ENCODE measurements at regions not wholly inside any gene's neighbourhood (a gene's known extent, or its start where the extent isn't known, plus 50 kb on each side); places are given as distances from the start of the nearest gene placed in this dataset.

DNA sequence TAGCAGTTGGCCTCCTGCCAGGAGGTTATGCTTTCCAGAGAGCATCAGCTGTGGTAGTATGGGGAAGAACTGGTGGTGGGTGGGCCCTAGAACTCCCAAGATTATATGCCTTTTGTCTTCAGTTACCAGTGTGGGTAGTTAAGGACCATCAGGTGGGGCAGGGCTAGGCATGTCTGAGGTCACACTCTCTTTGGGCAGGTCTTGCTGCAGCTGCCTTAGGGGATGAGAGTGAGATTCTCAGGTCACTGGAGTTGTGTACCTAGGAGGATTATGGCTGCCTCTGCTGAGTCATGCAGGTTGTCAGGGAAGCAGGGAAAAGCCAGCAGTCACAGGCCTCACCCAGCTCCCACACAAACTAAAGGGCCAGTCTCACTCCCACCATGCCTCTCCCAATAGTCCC is 172.9 kb upstream of the GYPA start:
- no peak for TF ChIP-seq EGR1 (IDR thresholded peaks at IDR 0.05)

DNA sequence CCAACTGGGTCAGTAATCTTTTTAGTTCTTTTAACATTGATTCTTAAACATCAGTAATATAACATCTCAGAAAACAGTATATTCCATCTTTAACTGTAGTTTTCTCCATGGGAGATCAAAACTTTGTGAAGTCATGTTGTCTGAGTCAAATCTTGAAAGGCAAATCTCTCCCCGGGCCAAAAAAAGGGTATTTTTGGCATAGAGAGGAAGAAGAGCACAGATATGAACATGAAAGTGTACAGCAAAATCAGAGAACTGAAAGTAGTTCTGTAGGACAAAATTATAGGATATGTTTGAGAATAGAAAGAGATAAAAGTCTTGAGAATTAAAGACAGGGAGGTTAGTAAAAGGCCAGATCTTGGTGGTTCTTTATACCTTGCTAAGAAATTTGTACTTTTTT is 176.4 kb upstream of the GYPA start:
- no peak for TF ChIP-seq REST (IDR thresholded peaks at IDR 0.05; ENCODE audit: low read depth)
- no peak for TF ChIP-seq ZBTB7A (IDR thresholded peaks at IDR 0.05; ENCODE audit: low read depth)
- TF ChIP-seq TEAD4 (IDR thresholded peaks at IDR 0.05), result no peak
- TF ChIP-seq CEBPB (IDR thresholded peaks at IDR 0.05), result no peak
- TF ChIP-seq TCF12 (IDR thresholded peaks at IDR 0.05; ENCODE audit: low read depth), result no peak
- no peak for TF ChIP-seq EGR1 (IDR thresholded peaks at IDR 0.05)
- no peak for TF ChIP-seq CREB1 (IDR thresholded peaks at IDR 0.05; ENCODE audit: low read depth)
- no peak for TF ChIP-seq NFIC (IDR thresholded peaks at IDR 0.05)
- TF ChIP-seq, protein P1, sequence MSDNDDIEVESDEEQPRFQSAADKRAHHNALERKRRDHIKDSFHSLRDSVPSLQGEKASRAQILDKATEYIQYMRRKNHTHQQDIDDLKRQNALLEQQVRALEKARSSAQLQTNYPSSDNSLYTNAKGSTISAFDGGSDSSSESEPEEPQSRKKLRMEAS (IDR thresholded peaks at IDR 0.05), result no peak
- no peak for TF ChIP-seq EP300 (IDR thresholded peaks at IDR 0.05; ENCODE audit: borderline replicate concordance)
- TF ChIP-seq, protein P2, sequence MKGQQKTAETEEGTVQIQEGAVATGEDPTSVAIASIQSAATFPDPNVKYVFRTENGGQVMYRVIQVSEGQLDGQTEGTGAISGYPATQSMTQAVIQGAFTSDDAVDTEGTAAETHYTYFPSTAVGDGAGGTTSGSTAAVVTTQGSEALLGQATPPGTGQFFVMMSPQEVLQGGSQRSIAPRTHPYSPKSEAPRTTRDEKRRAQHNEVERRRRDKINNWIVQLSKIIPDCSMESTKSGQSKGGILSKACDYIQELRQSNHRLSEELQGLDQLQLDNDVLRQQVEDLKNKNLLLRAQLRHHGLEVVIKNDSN (IDR thresholded peaks at IDR 0.05), result no peak
- TF ChIP-seq TAF1 (IDR thresholded peaks at IDR 0.05; ENCODE audit: low read depth), result no peak
- no peak for TF ChIP-seq RAD21 (IDR thresholded peaks at IDR 0.05; ENCODE audit: low read depth)
- TF ChIP-seq FOXM1 (IDR thresholded peaks at IDR 0.05; ENCODE audit: borderline replicate concordance, low read depth), result no peak
- TF ChIP-seq YY1 (IDR thresholded peaks at IDR 0.05; ENCODE audit: low read depth), result no peak

GRCh38 chr4:144318797-144319196 is 178.3 kb upstream of the GYPA start:
- TF ChIP-seq, protein P1 (IDR thresholded peaks at IDR 0.05), result no peak
- TF ChIP-seq CREB1 (IDR thresholded peaks at IDR 0.05; ENCODE audit: low read depth), result no peak

DNA sequence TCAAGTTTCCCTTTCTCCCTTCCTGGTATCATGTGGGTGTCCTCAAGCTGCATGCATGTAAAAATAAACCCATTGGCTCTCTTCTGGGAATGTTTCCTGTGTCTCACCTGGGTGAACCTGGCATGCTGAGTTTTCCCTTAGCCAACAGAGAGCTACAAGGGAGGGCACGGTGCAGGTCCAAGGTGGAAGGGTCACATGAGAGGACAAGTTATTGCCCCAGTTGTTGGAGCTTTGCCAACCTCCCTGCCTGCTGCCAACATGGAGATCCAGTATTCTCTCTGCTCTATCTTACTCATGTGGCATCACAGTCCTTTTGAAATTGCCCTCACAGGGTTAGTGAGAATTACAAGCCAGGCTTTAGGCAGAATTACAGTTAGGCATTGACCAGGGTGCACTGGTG is 196.1 kb upstream of the GYPA start:
- TF ChIP-seq REST (IDR thresholded peaks at IDR 0.05; ENCODE audit: low read depth) (no peak), FOXM1 (IDR thresholded peaks at IDR 0.05; ENCODE audit: borderline replicate concordance, low read depth) (no peak), RAD21 (IDR thresholded peaks at IDR 0.05; ENCODE audit: low read depth) (no peak), TEAD4 (IDR thresholded peaks at IDR 0.05) (no peak), CREB1 (IDR thresholded peaks at IDR 0.05; ENCODE audit: low read depth) (no peak), YY1 (IDR thresholded peaks at IDR 0.05; ENCODE audit: low read depth) (no peak), TCF12 (IDR thresholded peaks at IDR 0.05; ENCODE audit: low read depth) (no peak), NFIC (IDR thresholded peaks at IDR 0.05) (peak; percentile 59), TAF1 (IDR thresholded peaks at IDR 0.05; ENCODE audit: low read depth) (no peak)
- TF ChIP-seq, protein P1 (IDR thresholded peaks at IDR 0.05), result no peak
- TF ChIP-seq, protein P2 (IDR thresholded peaks at IDR 0.05), result peak; percentile 60; the same call in 1 of the 2 replicates

DNA sequence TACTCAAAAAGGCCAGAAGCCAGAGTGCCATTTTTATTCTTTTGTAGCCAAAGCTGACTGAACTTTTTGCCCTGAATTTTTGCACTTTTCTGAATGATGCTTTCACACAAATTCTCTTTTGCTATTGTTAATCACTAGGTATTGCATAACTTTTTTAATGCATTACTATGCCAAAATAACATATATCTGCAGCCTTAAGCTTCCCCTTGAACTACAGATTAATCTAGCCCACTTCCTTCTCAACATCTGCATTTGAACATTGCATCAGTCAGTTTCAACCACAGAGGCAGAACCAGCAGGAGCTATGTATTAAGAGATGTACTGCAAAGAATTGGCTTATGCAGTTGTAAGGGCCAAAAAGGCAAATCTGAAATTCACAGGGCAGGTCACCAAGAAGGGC is 197.6 kb upstream of the GYPA start:
- TF ChIP-seq ZBTB7A (IDR thresholded peaks at IDR 0.05; ENCODE audit: low read depth), result no peak
- no peak for TF ChIP-seq TAF1 (IDR thresholded peaks at IDR 0.05; ENCODE audit: low read depth)
- no peak for TF ChIP-seq EP300 (IDR thresholded peaks at IDR 0.05; ENCODE audit: borderline replicate concordance)
- no peak for TF ChIP-seq RAD21 (IDR thresholded peaks at IDR 0.05; ENCODE audit: low read depth)
- TF ChIP-seq REST (IDR thresholded peaks at IDR 0.05; ENCODE audit: low read depth), result no peak
- TF ChIP-seq CREB1 (IDR thresholded peaks at IDR 0.05; ENCODE audit: low read depth), result no peak
- TF ChIP-seq, protein P1 (IDR thresholded peaks at IDR 0.05), result no peak
- TF ChIP-seq EGR1 (IDR thresholded peaks at IDR 0.05), result no peak
- no peak for TF ChIP-seq CEBPB (IDR thresholded peaks at IDR 0.05)
- TF ChIP-seq FOXM1 (IDR thresholded peaks at IDR 0.05; ENCODE audit: borderline replicate concordance, low read depth), result no peak
- no peak for TF ChIP-seq NFIC (IDR thresholded peaks at IDR 0.05)
- TF ChIP-seq, protein P2 (IDR thresholded peaks at IDR 0.05), result no peak
- no peak for TF ChIP-seq TEAD4 (IDR thresholded peaks at IDR 0.05)
- no peak for TF ChIP-seq YY1 (IDR thresholded peaks at IDR 0.05; ENCODE audit: low read depth)
- no peak for TF ChIP-seq TCF12 (IDR thresholded peaks at IDR 0.05; ENCODE audit: low read depth)
